ENCODE measurements at regions not wholly inside any gene's neighbourhood (a gene's known extent, or its start where the extent isn't known, plus 50 kb on each side); places are given as distances from the start of the nearest gene placed in this dataset.
A peak's percentile ranks its signal among the peaks of the same experiment; 100 is the strongest.

DNA sequence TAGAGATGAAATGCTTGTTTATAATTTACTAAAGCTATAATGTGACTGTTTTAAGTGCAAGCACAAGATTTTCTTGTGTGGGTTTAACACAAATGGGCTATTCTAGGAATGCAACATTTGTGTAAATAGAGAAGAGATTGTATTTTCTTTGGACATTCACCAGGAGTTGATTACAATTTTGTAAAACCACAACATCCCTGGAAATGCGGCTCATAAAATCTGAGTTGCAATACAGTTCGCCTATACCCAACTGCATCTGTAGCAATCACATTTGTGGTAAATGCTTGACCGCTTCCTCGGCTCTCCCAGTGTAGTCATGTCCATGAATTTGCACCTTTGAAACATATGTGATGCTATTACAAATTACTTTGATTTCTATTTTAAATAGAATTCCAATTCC, 348.7 kb upstream of the CDH20 start:
- no peak for DNase-seq

DNA sequence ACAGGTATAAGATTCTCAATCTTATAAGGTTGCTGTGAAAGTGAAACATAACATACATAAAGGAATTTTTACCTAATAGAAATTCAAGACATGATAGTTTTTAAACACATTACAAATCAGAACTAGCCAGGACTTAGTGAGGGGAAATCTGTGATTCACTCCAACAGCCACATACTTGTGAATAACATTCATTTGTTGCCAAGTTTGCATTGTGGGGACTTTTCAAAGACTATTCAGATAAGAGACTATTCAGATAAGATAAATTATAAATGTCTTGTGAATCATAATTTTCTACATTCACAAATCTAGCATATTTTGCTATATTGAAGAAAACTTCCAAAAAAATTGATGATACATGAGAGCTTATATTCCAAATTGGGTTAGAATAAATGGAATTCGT, 345.3 kb upstream of the CDH20 start:
- DNase-seq = peak; percentile 69

DNA sequence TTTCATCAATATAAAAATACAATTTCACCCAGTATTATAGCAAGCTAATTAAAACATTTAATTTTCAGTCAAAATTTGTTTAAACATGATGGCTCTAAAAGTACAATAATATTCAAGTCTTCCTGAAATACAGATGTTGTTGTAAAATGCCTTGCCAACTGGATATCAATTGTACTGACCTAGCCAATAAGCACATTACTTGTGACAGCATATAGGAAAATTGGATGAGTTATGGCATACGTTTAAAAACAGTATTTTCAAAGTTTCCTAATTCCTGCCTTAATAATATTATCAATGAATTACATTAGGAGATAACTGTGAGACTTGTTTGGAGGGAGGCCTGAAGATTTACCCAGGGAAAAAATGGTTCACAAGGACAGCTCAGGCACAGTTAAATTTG, 336.9 kb upstream of the CDH20 start:
- DNase-seq = no peak

DNA sequence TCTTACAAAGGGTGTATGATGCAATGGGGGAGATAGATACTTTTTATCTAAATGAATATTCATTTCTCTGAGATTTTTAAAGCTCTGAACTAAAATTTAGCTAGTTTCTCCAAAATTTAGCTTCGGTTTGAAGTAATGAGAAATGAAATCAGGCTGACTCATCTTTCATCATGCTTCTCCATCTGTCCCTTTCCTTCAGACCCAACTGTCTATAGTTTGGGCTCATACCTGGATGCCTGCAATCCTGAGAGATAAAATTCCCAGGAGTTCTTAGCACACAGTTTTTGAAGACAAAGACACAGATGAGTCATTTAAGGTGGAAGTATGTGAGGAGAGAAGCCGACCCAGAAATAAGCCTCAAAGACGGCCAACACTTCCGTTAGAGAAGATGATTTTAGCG, 336.4 kb upstream of the CDH20 start:
- DNase-seq = no peak

DNA sequence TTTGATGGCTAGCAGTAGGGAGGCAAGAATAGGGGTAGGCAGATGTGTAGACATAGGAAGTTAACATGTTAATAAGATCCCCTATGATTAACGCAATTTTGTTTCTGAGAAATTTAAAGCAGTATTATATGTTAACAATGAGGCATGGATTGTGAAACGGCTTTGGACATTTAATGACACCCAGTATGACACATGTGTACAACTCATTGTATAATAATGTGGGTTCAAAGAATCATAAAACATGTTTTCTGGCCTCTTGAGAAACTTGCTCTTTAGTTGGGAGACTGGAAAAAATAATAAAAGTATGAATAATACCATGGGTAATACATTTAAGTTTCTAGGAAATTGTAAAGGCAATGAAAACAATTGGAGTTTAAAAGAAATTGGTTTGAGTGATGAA, 332.1 kb upstream of the CDH20 start:
- no peak for DNase-seq

DNA sequence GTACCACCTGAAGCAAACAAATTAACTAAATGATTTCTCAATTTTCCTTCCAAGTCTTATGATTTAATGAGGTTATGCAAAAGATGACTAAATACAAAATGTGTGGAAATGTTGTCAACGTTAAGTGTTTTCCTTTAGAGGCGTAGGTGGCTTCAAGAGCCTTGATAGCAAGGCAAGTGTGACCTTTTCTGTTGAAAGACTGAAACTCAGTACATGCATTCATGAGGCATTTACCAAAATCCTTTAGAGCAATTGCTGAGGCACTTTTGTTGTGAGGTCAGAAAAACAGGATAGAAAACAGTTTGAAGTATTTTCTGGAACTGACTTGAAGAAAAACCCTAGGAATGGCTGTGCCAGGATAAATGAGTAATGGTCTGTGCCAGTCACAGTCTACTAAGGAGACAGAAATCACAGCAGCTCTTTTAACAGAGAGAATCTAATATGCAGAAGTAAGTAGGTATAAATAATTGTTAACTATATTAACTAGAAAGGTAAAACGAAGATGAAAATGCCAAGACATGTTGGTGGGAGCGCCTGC, 326.5 kb upstream of the CDH20 start:
- DNase-seq = no peak

DNA sequence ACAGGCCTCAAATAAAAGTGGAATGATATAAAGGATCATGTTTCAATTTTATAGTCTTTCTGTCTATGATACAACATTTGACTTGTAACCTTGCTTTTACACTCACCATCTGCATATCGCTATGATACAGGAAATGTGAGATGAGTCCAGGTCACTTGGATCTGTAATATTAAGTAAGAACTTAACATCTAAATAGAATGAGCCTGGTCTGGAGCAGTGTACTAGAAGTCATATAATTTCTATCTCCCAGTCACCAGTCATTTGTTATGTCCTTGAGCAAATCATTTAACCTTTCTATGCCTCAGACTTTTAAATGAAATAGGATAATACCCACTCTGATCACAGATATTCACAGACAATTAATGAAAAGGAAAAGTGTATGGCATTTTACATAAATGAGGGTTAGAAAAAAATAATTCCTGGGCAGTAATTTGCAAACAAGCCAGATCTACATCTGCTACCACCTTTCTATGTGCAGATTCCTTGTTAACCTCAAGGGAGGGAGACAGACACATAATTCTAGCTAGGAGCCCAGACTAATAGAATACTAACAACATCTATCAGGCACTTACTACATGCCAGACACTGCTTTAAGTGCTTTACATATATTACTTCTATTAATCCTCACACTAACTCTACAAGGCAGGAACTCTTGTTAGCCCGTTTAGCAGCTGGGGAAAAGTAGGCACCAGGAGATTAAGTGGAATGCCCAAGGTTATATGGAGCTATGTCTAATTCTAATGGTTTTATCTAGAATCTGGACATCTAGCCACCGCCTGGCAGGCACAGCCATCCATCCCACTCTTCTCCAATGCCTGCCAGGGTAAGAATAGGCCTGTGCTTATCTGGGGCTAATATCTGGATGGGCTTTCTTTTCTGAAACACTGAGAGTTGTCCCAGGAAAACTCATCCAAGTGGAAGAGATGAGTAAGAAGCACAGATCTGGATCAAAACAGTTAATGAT, 313.6 kb upstream of the CDH20 start:
- DNase-seq = no peak

DNA sequence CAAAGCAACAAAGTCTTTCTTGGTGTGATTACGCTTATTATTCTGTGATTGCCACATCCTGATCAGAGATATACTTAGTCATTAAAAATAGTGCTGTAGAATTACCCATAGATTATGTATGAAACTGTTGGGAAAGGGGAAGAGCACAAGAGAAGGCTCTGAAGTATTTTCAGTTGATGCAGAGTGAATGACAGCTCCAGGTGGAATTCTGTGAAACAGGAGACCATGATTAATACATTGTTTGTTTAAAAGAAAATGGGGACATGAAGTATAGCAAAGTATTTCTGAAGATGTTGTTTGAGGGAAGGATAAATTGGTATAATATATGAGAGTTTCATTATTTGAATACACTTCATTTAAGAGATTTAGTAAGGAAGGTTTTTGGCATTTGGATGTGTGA, 307.6 kb upstream of the CDH20 start:
- DNase-seq = no peak

DNA sequence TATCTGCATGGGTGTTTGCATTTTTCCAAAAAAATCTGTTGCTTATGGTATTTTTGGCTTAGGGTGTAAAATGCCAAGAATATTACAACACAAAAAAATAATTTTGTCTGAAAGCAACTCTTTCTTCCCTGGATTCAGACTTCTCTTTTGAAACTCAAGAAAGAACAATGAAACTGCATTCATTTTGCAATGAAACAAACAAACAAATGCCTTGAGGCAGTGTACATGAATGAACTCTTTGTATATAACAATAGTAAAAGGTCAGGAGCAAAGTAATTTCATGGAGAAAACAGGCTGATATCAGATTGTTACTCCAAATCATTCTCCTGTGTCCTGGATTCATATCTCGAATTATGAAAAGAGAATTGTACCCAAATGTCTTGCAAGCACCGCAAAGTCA, 301.6 kb upstream of the CDH20 start:
- DNase-seq = no peak

DNA sequence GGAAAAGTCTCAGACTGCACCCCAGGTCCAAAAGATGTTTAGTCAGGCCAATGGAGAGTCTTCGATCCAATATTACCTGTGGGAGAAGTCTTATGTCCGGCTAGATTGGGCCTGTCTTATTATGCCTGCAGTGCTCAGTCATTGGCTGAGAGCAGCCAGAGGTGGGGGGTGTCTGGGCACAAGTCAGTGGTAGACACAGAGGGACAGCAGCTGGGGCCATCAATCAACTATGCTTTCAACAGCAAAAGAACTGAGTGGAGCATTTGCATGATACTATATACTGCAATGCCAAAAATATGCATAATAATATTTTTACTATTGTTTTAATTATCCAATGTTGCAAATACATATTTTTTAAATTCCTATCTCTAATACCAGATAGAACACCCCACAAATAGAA, 298.6 kb upstream of the CDH20 start:
- no peak for DNase-seq

DNA sequence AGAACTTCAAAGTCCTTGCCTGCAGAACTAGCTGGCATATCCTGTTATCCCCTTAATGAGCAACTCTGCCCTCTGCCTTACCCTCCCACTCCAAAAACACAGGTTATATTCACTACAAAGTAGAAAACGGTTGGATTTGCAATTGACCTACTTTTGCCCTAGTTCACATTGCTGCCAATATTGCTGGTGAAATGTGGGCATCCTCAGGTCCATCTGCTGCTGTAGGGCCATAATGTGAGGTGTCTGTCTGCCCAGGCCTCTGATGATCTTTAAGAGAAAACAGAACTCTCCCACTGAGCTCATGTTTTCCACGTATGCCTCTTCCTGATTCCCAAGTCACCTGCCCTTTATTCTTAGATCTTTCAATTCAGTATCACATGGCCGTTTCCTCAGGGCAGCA, 294.0 kb upstream of the CDH20 start:
- DNase-seq = no peak

DNA sequence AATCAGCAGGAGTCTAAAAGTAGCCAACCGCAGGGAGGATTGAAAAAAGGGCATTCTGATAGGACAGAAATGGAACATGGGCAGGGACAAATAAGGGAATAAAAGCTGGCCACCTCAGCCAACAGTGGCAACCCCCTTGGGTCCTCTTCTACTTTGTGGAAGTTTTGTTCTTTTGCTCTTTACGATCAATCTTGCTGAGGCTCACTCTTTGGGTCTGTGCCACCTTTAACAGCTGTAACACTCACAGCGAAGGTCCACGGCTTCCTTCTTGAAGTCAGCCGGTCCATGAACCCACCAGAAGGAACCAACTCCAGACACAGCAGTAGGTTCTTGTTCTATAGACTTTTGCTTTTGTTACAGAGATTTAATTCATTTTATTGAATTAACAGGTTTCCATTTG, 285.4 kb upstream of the CDH20 start:
- no peak for DNase-seq

DNA sequence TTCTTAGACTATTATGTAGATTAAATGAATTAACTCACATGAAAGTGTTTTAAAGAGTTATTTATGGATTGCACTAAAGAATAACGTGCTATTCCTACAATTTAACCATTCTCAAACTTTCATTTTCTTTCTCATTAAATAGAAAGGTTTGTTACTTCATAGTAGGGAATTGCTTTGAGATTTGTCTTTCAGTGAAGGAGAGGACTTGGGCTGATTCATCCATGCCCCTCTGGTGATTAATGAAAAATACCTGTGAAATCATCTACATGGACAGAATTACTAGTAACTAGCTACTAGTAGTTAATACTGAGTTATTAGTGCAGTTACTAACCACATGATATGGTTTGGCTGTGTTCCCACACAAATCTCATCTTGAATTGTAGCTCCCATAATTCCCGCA, 275.8 kb upstream of the CDH20 start:
- DNase-seq = no peak

DNA sequence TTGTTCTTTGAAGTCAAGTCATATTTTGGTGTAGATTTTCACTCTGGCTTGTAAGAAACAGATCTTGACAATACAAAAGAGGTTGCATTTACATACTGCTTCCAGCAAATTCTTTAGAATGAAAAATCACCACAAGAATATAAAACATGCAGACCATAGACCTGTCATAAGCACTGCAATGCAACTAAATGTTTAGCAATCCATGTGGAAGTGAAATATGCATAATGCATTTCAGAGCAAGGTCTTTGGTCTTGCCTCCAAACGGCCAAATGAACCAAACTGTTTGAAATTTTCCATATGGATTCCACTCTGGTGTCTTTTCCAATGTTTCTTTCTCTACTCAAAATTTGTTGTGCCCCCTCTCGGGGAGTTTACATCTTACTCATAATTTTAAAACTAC, 271.0 kb upstream of the CDH20 start:
- no peak for DNase-seq

DNA sequence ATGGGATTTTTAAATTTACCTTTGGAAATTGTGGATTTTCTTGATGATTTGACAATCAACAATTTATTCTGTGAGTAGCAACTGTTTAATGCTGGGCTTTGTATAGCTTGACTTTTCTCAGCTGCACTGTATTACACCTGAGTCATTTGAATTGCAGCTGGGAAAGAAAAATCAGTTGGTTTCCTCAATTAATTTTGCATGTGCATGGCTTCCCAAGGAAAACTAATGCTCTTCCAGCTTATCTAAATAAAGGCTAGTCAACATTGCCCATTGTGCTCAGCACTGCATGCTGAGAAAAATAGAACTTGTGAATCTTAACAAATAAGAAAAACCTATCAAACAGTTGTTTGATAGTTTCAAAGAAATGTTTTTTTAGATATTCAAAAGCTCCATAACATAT, 268.3 kb upstream of the CDH20 start:
- no peak for DNase-seq

DNA sequence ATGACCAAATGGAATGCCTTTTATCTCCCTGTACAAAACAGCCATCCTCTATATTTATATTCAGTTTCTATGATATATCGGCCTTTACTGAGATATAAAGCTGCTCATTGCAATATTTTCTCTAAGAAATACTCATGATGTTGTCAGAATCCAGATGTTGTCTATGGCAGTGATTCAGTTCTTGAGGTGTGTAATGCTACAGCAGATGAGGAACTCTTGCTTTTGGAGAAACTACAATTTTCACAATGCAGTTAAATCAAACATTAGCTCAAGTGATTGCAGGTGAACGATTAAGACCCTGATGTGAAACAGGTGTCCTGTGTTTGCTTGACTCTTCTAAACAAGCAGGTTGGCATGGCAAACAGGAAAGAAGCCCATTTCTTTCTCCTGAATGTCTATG, 256.2 kb upstream of the CDH20 start:
- DNase-seq = no peak

DNA sequence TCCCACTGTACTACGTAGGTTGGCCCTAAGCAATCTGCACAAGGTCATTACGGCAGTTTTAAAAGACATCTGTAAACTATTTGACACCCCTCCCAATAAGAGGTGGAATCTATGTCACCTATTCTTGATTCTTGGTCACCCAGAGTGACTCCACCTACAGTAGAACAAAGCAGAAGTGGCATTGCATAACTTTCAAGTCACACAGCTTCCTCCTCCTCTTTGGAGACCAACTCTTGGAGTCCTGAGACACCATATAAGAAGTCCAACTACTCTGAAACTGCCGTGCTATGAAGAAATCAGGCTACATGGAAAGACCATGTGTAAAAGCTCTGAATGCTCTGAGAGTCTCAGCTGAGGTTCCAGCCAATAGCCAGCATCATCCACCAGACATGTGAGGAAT, 253.5 kb upstream of the CDH20 start:
- no peak for DNase-seq

DNA sequence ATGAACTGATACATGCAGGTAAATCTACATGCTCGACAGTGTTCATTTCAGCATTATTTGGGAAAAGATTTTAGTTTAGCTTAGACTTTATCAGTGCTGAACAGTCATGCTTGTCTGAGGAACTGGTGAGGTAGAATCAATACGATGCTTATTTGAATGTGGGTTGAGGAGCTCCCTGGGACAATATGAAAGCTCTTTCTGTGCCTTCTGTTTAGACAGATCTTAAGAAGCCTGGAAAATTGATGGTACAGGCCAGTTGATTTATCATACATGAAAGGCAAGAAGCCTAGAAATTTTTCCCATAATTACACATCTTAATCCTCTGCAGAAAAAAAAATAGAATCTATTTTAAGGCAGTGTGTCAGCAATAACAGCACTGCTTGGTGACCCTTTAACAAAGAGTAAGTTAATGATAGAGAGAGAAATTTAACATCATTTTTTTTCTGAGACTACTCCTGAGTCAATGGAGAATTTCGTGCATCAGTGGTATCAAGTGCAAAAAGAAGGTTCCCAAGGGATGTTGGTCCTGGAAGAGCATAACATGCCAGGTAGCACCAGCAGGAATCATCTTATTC, 252.2 kb upstream of the CDH20 start:
- DNase-seq = no peak

DNA sequence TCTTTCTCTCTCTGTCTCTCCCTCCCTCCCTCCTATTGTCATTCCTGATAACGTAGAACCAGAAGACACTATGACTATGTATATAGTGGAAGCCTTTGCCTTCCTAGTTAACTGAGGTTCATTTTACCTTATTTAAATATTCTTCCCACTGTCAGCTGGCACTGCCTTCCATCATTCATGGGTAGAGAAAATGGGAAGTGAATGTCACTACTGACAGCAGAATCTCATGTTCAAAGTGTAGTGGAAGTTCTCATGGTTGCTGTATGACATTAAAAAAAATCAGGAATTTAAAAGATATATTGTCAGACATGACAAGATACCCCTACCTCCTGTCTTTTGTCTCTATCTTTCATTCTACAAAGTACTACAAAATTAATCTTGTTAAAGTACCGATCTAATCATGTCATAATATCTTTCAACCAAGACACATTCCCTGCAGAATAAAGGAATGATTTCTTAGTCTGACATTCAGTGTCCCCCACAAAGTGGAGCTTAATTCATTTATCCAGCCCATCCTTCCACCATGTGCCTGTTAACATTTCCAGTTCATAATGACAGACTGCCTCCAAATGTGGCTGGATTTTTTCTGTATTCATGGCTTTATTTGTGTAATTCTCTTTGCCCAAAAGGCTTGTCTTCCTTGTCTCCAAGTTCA, 250.1 kb upstream of the CDH20 start:
- no peak for DNase-seq

DNA sequence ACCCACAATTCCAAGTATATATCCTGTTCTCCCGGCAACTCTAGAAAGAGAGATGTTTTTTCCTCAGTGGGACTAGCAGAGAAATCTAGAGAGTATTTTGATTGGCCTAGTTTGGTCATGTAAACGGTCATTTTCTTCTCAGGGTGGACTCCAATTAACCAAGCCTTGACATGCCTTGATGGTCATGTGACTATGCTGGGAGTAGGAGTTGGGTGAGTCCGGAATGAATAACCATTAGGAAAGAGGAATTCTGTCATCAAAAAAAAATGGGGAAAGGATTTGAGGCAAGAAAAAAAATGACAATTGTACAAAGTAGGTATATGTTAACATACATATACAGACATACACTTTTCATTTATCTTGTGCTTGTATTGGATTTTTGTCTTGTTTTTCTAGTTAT, 248.2 kb upstream of the CDH20 start:
- DNase-seq = no peak

DNA sequence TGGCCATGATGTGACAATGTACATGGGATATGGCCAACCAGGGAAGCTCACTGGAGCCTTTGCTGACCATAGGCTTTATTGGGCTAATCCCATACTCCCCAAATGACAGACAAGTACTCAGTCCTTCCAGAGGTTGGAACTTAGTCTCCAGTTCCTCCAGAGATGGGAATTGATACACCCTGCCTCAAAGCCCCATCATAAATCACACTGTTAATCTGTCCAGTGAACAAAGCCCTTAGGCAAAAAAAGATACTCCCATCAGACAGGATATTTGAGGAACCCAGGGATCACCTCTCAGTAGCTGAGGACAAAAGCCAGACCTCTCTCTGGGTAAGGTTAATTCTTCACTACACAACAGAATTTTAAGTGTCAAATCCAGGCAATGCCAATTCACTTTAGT, 247.5 kb upstream of the CDH20 start:
- no peak for DNase-seq

DNA sequence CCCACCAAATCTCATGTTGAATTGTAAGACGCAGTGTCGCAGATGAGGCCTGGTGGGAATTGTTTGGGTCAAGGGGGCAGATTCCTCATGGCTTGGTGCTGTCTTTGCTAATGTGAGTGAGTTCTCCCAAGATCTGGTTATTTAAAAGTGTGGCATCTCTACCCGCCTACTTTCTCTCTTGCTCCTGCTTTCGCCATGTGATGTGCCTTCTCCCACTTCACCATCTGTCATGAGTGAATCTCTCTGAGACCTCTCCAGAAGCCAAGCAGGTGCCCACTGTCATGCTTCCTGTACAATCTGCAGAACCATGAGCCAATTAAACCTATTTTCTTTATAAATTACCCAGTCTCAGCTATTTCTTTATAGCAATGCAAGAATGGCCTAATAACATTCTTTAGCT, 246.6 kb upstream of the CDH20 start:
- no peak for DNase-seq

DNA sequence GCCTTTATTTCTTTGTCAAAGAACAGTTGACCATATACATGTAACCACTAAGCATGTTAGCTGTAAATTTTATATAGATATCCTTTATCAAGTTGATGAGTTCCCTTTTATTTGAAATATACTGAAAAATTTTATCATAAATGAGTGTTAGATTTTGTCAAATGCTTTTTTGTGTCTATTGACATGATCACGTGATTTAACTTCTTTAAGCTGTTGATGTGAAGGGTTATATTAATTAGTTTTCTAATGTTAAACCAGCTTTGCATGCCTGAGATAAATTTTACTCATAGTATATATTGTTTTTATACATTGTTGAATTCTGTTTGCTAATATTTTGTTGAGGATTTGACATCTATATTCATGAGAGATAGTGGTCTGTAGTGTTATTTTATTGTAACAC, 241.9 kb upstream of the CDH20 start:
- DNase-seq = no peak

DNA sequence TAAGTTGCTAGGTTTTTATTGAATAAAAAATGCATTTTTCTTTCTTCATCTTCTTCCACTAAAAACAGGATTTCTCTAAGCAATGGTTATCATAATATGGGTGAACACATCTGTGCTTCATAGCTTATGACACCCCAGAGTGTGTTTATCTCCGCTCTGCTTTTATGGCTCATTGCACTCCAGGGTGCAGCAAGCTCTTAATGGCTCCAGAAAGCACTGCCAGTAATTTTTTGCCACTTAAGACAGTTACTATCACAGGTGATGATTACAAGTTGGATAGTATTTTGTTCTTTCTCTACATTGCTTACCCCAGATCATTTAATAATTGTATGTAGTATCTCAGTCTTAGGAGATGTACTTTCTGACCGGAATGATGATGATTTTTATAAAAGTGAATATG, 239.3 kb upstream of the CDH20 start:
- DNase-seq = no peak

Data from dermis blood vessel endothelial cell (primary cell).